Right forelimb (tissue), 1 donor: ENCODE measurements at regions not wholly inside any gene's neighbourhood (a gene's known extent, or its start where the extent isn't known, plus 50 kb on each side); places are given as distances from the start of the nearest gene placed in this dataset.
"Not testable (repeated sequence)": the region's sequence is repeated elsewhere in the genome, so short reads cannot be mapped to it uniquely, and the experiment has no call there.

Experiments
- DNase-seq: peaks from one replicate; pipeline ENCODE4 v3.0.0-alpha.2; 2018

- no peak for DNase-seq
Observed at GRCh38 chr3:182294696-182295095, 498.6 kb upstream of the ATP11B start.

- no peak for DNase-seq
Observed at GRCh38 chr3:182300266-182300665, 493.0 kb upstream of the ATP11B start.

- DNase-seq: no peak
Observed at GRCh38 chr3:182303169-182303568, 490.1 kb upstream of the ATP11B start.

- DNase-seq: no peak
Observed at GRCh38 chr3:182305881-182306665, 487.2 kb upstream of the ATP11B start.

GRCh38 chr3:182308328-182308727 is 485.0 kb upstream of the ATP11B start:
- DNase-seq: no peak

- no peak for DNase-seq
Observed at GRCh38 chr3:182309120-182309519, 484.2 kb upstream of the ATP11B start.

GRCh38 chr3:182315313-182315712 is 478.0 kb upstream of the ATP11B start:
- no peak for DNase-seq

- no peak for DNase-seq
Observed at GRCh38 chr3:182323126-182323700, 470.1 kb upstream of the ATP11B start.

GRCh38 chr3:182323898-182324297 is 469.4 kb upstream of the ATP11B start:
- no peak for DNase-seq

- no peak for DNase-seq
Observed at GRCh38 chr3:182325213-182325950, 467.9 kb upstream of the ATP11B start.

- DNase-seq: peak; percentile 46
Observed at GRCh38 chr3:182327196-182327681, 466.1 kb upstream of the ATP11B start.

GRCh38 chr3:182330646-182331045 is 462.7 kb upstream of the ATP11B start:
- DNase-seq: no peak

GRCh38 chr3:182331341-182331740 is 462.0 kb upstream of the ATP11B start:
- no peak for DNase-seq

GRCh38 chr3:182342252-182342651 is 451.1 kb upstream of the ATP11B start:
- DNase-seq: no peak

- not testable (repeated sequence) for DNase-seq
Observed at GRCh38 chr3:182344026-182344425, 449.3 kb upstream of the ATP11B start.

GRCh38 chr3:182349051-182349450 is 444.3 kb upstream of the ATP11B start:
- DNase-seq: no peak

- DNase-seq: no peak
Observed at GRCh38 chr3:182349951-182350517, 443.3 kb upstream of the ATP11B start.

GRCh38 chr3:182357928-182358327 is 435.4 kb upstream of the ATP11B start:
- DNase-seq: no peak

GRCh38 chr3:182364323-182364722 is 429.0 kb upstream of the ATP11B start:
- no peak for DNase-seq

- DNase-seq: no peak
Observed at GRCh38 chr3:182364723-182365650, 428.3 kb upstream of the ATP11B start.

GRCh38 chr3:182366746-182367145 is 426.6 kb upstream of the ATP11B start:
- no peak for DNase-seq

- no peak for DNase-seq
Observed at GRCh38 chr3:182369861-182370260, 423.4 kb upstream of the ATP11B start.
